MV-4-11 (cell line): ENCODE measurements at regions not wholly inside any gene's neighbourhood (a gene's known extent, or its start where the extent isn't known, plus 50 kb on each side); places are given as distances from the start of the nearest gene placed in this dataset.

ENCODE experiments used
- DNase-seq: peaks from one replicate; lab custom pipeline; 2025; lab: John Stamatoyannopoulos, UW

DNA sequence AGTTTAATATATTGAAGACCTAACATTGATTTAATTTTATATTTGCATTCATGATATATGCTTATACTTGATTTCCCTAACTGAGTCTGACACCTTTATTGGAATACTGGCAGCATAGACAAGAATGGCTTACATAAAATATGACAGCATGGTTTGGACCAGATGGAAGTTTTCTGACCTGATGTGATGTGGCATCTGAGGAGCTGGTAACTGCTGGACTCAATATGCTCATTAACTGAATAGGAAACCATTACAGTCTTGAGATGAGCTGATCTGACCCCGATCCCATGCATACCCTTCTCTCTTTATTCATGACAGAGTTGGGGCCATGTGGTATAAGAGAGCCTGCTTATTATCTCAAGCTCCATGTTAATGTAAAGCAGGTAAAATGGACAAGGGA, 604.8 kb upstream of the SEL1L start:
- no peak for DNase-seq

DNA sequence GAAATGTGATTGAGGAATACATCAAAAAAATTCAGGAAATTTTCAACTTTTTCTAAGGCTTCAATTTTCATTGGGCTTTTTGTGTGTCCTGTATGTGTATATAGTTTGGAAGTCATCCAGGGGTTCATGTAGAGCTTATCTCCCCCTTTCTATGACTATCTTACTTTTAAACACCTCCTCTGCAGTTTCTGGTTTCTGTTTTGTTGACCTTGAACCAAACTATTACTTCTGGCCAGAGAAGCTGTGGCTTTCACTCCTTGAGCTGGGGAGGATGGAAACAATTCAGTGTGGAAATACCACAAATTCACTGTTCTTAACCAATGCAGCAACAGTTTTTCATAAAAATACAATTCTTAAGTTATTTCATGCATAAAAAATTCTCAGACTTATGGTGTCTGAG, 613.2 kb upstream of the SEL1L start:
- DNase-seq = no peak

DNA sequence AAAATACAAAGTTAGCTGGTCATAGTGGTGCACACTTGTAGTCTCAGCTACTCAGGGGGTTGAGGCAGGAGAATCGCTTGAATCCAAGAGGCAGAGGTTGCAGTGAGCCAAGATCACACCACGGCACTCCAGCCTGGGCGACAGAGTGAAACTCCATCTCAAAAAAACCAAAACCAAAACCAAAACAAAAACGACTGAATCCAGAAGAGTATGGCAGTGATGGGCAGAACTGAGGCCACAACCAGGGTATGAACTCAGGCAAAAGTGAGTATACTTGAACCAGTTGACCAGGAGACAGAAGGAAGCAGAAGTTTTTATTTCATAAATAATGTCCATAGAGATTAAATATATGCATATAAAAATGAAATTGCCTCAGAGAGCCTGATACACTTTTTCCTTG, 620.0 kb upstream of the SEL1L start:
- DNase-seq = no peak

DNA sequence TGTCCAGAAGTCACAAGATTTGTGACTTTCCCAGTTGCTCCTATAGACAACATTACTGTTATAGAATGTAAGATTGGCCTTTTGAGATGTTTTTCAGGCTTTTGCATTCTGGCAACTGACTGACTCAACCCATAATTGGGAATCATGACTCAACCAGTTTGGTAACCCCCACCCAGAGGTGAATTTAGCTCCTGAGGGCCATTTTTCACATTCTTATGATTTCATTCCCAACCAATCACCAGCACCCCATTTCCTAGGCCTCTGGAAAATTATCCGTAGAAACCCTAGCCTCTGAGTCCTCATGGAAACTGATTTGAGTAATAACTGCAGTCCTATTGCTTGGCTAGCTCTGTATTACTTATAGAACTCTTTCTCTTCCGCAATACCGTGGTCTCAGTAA, 626.0 kb upstream of the SEL1L start:
- no peak for DNase-seq

DNA sequence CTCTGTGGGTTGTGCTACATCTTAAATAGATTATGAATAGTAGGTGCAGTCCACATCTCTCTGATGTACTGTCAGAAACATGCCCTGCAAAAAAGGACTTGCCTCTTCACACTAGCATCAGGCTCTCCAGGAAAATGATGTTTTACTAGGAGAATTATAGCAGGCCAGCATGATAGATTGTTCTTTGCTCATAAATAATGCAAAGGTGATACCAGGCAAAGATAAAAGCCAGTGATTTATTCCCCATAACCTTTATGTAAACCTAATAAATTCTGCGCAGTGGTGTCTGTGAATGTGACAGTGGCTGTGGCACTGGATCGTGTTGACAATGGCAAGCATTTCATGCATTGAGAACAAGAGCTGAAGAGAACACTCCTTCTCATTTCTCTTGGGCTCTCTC, 646.5 kb upstream of the SEL1L start:
- DNase-seq = no peak

DNA sequence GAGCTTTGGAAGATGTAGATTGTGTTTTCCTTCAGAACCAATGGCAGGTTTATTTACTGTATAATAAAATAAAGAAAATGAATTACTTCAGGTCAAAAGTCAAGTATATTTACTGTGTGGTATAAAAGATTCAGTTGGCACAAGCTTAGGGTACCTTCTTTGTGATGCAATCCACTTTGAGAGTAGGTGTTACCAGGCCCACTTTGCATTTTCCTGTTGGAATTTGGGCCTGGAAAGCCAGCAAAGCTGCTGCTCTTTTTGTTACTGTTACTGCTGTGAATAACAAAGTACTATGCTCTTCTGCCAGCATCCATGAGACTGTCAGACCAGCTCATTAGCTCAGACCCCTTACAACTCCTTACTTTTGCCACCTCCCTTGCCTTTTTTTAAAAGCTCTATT, 649.0 kb upstream of the SEL1L start:
- DNase-seq = no peak

DNA sequence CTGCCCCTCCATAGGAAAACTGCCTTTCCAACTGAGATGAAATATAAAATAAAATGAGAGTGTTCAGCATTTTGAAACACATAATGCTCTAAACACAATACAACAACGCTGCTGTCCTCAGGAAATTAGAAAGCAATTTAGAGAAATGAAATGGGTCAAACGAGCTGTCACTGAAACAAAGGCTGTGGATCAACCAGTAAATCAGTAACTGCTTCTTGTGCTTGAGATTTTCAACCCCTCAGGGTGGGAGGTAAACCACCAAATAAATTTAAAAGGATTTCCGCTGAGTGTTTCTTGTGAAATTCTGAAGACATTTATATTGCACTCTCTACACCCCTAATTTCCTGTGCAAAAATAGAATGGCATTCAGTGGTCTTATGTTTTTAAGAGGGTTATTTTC, 657.1 kb upstream of the SEL1L start:
- DNase-seq = no peak

DNA sequence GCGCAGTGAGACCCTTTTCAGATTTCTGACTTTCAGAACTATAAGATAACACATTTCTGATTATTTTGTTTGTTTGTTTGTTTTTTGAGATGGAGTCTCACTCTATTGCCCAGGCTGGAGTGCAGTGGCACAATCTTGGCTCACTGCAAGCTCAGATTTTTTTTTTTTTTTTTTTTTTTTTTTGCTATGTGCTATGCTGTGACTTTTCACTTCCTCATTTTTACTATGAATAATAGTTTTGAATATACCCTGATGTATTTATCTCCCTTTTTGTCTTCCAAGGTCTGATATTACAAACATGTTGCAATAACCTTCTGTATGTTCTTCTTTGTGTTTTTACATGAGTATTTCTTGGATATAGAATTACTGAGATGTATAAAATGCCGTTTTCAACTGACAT, 658.7 kb upstream of the SEL1L start:
- peak; percentile 33 for DNase-seq

DNA sequence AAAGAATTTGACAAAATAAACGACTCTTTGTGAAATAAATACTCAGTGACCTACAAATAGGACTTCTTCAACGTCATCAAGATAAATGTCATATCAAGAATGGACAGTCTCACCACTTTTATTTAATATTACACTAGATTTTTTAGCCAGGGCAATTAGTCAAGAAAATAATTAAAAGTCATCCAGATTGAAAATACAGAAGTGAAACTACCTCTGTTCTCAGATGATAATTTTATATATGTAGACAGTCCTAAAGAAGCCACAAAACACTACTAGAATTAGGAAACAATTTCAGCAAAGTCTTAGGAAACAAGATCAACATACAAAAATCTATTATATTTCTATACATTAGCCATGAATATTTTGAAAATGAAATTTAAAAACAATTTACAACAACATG, 689.6 kb upstream of the SEL1L start:
- no peak for DNase-seq

DNA sequence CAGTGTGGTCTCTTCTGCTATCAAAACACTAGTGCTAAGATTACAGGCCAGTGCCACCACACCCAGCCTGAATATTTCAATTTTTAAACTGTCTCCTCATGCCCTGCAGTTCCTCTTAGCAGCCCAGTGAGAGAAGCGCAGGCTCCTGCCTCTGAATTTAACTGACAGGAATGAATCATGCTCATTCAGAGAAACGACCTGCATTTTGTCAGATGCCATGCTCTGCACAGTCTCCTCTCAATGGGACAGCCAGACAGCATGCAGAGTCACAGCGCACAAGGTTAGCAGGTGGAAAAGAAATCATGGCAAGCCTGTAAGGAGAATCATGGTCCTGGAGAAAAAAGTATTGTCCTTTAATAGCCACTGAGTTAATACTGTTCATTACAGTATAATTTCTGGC, 691.0 kb upstream of the SEL1L start:
- DNase-seq = no peak

DNA sequence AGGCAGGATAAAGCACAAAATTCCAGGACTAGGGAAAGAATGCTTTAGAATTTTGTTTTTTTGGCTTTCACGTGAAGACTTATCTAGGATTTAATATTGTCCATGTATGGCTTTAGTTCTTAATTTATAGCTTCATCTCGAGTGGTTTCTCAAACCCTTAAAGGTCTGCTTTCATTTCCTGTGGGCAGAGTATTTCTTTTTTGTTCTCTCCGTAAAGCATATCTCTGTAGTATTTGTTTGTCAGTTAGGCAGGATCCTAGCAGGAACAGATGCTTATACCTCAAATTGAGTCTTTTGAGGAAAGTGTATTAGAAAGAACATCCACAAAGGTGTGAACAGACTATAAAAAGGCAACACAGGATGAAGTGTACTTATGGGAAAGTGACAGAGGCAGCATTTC, 697.1 kb upstream of the SEL1L start:
- no peak for DNase-seq

DNA sequence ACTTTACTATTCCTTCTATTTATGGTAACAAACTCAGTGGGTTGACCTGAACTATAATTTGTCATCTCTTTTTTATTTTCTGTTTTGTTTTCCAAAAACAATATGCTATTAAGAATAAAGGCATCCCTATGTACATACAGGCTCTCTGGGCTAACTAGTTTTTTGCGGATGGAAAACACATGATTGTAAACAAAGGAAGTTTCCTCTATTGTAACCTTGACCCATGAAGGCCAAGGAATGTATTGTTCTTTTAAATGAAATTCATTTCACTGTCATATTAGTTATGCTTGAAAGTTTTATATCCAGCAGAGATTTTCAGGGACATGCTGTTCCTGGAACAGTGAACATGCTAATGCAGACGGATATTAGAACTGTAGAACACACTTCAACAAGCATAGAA, 705.0 kb upstream of the SEL1L start:
- no peak for DNase-seq

DNA sequence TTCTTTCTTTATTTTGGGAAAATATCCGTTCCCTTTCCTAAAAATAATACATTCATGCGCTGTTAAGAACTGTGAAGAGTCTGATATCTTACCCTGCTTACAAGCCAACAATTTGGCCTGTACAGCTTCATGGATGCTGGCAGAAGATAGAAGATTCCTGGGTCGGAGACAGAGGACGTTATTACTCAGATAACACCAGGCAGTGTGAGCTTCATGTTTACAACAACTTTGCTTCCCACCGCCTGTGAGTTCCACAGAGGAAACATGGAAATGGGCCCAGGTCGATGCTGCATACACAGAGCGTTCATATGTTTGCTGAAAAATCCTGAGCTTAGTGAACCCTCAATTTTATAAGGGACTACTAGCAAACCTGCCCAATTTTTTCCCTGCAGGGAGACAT, 705.6 kb upstream of the SEL1L start:
- DNase-seq = no peak

DNA sequence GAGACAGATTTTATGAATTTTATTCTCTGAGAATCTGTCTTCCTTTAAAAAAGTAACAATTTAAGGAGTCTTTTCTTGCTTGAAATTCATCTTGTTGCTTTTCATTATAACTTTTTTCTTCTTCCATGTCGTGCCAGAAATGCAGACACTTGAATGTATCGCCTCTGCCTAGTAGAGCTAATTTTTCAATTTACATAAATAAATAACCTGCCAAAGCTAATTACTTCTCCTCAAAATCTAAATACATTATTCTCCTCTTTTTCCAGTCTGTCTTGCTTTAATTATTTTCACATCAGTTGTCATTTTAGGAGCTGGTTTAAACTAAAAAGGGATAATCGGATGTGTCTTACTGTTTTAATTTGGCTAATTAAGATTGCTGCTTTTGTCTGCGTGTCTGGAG, 711.1 kb upstream of the SEL1L start:
- DNase-seq = no peak

DNA sequence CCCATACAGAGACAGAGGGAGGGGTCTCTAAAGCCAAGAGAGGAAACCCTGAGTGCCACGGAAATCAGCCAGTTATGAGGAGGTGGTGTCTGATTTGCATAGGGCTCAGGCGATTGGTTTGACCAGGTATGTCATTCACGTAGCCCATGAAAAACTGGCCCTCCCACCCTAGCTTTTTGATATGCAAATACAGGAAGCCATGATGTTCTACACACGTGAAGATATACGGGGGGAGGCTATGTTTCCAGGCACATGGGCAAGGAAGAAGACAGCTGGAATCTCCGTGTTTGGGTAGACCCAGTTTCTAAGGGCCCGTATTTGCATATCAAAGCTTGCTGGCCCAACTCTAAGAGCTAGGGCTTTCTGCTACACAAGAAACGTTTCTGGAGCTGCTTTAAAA, 717.8 kb upstream of the SEL1L start:
- no peak for DNase-seq

DNA sequence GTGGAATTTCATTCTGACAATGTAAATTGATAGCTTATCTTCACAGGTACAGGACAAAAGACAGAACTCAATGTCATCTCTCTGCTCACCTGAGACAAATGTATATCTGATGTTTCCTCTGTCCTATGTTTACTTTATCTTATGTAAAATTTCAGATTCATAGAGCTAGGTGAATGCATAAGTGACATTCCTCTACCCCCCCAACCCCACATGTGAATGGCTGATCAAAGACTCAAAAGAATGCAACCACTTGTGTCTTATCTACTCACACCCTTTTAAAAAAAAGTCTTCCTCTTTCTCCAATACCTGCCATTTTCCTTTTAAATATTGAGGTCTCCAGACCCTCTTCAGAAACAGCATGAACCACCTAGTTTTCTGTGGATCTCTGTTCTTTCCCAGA, 736.6 kb upstream of the SEL1L start:
- DNase-seq = no peak

DNA sequence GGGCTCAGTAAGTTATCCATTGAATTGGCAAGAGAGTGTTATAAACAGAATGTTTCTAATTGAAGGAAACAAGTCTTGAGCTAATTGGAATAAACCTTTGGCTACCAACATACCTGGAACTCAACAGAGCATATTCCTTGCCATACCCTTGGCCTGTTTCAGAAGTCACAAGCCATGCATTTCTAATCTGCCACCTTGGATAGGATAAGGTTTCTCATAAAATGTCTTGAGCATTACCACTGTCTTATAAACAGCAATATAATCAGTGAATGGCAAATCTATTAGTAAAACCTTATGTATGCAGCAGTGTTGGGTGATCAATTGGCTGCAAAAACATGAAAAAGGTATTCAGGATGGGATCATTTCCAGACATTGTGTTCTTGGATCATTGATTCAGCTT, 765.2 kb upstream of the SEL1L start:
- no peak for DNase-seq

DNA sequence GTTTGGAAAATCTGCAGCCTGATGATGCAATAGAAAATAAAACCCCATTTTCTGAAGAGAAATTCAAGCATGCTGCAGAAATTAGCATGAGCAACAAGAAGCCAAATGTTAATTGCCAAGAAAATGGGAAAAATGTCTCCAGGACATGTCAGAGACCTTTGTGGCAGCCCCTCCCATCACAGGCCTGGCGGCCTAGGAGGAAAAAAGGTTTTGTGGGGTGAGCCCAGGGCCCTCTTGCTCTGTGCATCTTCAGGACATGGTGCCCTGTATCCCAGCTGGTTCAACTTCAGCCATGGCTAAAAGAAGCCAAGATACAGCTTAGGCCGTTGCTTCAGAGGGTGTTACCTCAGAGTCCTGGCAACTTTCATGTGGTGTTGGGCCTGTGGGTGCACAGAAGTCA, 775.5 kb upstream of the SEL1L start:
- no peak for DNase-seq

DNA sequence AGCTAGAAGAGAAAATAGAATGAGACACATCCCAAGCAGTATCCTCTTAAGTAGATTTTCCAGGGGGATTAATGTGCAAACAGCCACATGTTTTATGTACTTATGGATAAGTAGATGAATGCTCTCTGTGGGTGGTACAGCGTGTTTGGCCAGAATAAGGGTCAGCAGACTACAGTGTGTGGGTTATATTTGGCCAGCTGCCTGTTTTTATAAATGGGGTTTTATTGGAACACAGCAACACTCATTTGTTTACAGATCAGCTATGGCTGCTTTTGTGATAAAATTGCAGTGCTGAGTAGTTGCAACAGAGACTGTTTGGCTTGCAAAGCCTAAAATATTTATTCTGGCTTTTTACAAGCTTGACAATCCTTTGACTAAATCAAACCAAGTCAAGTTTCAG, 780.2 kb upstream of the SEL1L start:
- no peak for DNase-seq

DNA sequence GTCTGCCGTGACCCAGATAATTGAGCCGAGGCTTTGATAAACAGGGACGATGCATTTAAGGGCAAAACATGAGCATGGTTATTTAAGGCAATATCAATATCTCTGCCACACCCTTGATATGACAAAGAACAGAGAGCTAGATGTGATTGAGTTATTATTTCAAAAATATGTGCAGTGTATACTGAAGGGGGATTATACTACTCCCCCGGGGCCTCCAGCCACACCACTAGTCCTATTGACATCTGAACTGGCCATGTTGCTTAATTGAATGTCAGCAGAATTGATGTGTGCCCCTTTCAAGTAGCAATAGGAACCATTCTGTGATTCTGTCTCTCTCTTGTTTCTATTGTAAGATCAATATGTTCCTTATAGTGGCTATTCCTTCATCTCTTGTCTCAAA, 794.8 kb upstream of the SEL1L start:
- no peak for DNase-seq

DNA sequence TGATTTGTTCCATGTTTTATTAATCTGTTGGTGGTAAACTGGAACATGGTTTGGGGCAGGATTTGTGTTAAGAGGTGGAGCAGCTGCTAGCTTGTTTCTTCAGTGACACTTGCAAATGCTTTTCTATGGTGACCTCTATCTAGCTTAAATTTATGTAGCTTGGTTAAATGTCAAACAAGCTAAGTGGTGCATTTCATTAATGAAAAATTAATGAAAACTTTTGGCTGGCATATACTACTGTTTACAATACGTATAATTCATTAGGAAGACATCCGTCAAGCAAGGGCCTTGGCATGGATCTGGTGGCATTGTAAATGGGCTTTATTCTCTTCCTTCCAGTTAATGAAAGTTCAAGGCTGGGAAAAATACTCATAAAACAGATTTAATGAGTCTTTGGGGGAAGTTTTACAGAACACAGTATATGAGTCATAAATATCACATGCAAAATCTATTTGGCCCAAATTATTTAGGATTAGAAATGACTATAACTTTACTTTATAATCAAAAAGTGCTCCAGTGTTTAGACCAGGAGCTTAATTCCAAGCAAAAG, 807.7 kb upstream of the SEL1L start:
- no peak for DNase-seq

DNA sequence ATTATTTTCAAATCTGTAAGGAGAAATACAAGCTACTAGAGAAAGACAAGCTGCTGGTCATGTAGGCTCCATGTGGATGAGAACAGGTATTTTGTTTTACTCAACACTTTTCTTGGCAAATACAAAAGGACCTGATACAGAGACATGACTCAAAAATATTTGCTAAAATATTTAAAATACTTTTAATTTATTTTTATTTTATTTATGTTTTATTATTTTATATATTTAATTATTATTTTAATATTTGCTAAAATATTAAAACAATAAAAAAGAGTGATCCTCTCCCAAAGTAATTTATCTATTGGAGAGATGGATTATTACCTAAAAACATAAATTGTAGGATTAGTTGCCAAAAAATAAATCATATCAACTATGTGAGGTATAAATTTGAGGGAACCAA, 808.9 kb upstream of the SEL1L start:
- no peak for DNase-seq

DNA sequence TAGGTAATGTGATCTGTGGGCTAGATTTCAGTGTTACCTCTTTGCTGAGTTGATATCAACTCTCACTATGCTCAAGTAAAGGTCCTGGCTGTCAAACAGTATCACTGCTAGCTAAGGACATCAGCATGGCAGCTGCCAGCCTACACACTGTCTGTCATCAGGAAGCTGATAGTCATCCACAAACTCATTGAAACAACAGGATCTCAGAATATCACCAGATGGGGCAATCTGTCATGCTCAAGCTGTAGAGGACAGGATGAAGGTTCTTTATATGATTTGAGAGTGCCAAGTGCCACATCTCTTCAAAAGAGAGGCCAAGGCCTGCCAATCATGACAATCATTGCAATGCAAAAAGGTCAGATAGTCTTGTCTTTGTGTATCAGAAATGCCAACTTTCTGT, 811.5 kb upstream of the SEL1L start:
- no peak for DNase-seq

DNA sequence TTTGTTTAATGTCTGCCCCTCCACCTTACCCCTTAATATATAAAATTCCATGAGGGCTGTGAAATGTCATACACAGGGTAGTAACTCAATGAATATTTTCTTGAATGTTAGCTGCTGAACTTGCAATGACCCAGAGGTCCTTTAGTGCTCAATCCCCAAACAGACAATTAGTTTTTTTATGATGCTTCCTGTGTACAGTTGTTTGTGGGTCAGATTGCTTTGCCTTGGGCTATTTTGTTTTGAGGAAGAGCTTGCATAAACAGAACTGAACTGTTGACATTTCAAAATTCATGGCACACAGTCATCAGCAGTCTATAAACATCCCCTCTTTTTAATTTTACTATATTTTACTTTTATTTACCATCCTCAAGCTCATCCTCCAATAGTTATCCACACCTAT, 820.5 kb upstream of the SEL1L start:
- DNase-seq = no peak

DNA sequence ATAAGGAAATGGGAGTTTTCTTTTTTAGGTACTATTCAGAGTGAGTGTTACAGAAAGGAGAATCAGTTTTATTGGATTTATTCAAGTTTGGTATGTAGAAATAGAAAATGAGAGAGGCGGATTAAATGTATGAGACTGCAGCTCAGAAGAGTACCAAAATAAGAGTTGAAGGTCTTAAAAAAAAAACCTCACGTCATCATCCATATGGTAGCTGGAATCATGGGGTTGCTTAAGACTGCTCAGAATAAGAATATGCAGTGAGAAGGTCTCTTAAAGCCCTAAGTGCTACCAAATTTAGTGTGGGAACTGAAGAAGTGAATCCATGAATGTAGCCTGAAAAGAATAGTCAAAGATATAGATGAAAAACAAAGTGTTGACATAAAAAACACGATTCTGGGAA, 825.5 kb upstream of the SEL1L start:
- DNase-seq = no peak
